Breast epithelium (tissue), 3 donors: ENCODE measurements at regions not wholly inside any gene's neighbourhood (a gene's known extent, or its start where the extent isn't known, plus 50 kb on each side); places are given as distances from the start of the nearest gene placed in this dataset.

ENCODE experiments used
- CTCF ChIP-seq, 3 donors: fragments of 450-650 bp; IDR thresholded peaks; one replicate each; pipeline ENCODE4 v1.5.1; 2016 to 2017; ENCODE audit warnings: antibody characterized with exemption in 3 of 3, mild to moderate bottlenecking in 3 of 3, moderate library complexity in 3 of 3
- POLR2A ChIP-seq: fragments of 450-650 bp; IDR thresholded peaks from one replicate; pipeline ENCODE4 v1.6.1; 2016; ENCODE audit warnings: antibody characterized with exemption, mild to moderate bottlenecking, moderate library complexity
- POLR2AphosphoS5 ChIP-seq, 3 donors: sonication (generic); formaldehyde crosslinking; IDR thresholded peaks; one replicate each; pipeline ENCODE4 v1.6.1; 2017; ENCODE audit warnings: antibody characterized with exemption in 3 of 3

- TF ChIP-seq CTCF (IDR thresholded peaks at IDR 0.05): no peak
- TF ChIP-seq POLR2A: no peak
- TF ChIP-seq POLR2AphosphoS5 (IDR thresholded peaks at IDR 0.05): no peak
Measured at GRCh38 chr3:64939309-64939708, 251.5 kb upstream of the ADAMTS9 start.
